K562 (cell line): ENCODE measurements at regions not wholly inside any gene's neighbourhood (a gene's known extent, or its start where the extent isn't known, plus 50 kb on each side); places are given as distances from the start of the nearest gene placed in this dataset.

Source experiments
- BRD4 ChIP-seq: fragments of 200-600 bp; sonication (generic); IDR thresholded peaks from 2 replicates; pipeline ENCODE4 v1.6.1; 2017; ENCODE audit warnings: inconsistent platforms
- CEBPB ChIP-seq: fragments of 450-650 bp; IDR thresholded peaks from 2 replicates; pipeline ENCODE4 v1.6.1; 2016; ENCODE audit warnings: missing genetic modification characterization, missing compliant biosample characterization
- ELF4 ChIP-seq: fragments of 450-650 bp; formaldehyde crosslinking; IDR thresholded peaks from 2 replicates; pipeline ENCODE4 v1.4.0; 2022; ENCODE audit warnings: missing genetic modification characterization
- EP300 ChIP-seq: IDR thresholded peaks from 2 replicates; pipeline ENCODE4 v1.6.1; 2012; ENCODE audit warnings: low read length, improper control_type of control experiment
- KLF16 ChIP-seq: IDR thresholded peaks from 2 replicates; pipeline ENCODE4 v1.6.1; 2016; ENCODE audit warnings: antibody characterized with exemption
- PYGO2 ChIP-seq: fragments of 450-650 bp; IDR thresholded peaks from 2 replicates; pipeline ENCODE4 v1.6.1; 2016; ENCODE audit warnings: mild to moderate bottlenecking, missing genetic modification characterization, moderate library complexity, missing compliant biosample characterization
- RUNX1 ChIP-seq: sonication (generic); IDR thresholded peaks from 2 replicates; pipeline ENCODE4 v1.6.1; 2016; ENCODE audit warnings: antibody characterized with exemption, low read depth
- SMAD3 ChIP-seq: fragments of 450-650 bp; formaldehyde crosslinking; conservative IDR thresholded peaks from 2 replicates; pipeline ENCODE4 v1.4.0; 2020; ENCODE audit warnings: mild to moderate bottlenecking
- ZKSCAN1 ChIP-seq: fragments of 150-350 bp; IDR thresholded peaks from 2 replicates; pipeline ENCODE4 v1.6.1; 2016; ENCODE audit warnings: low read depth, low read length
- ZNF696 ChIP-seq: fragments of 250-450 bp; sonication (Bioruptor Pico); conservative IDR thresholded peaks from 2 replicates; pipeline ENCODE4 v1.4.0; 2020; ENCODE audit warnings: mild to moderate bottlenecking, moderate library complexity
- ZNF785 ChIP-seq: fragments of 250-450 bp; sonication (Bioruptor Pico); IDR thresholded peaks from 2 replicates; pipeline ENCODE4 v1.4.0; 2020; ENCODE audit warnings: mild to moderate bottlenecking
- TF ChIP-seq, protein P1 (sequence below), 3 experiments: IDR thresholded peaks in 2 of 3; conservative IDR thresholded peaks in 1 of 3; 2 replicates each; pipeline ENCODE4 v1.5.1; 2011 to 2012; ENCODE audit warnings: low read length in 3 of 3, mild to moderate bottlenecking in 3 of 3, control low read depth in 2 of 3, improper control_type of control experiment in 1 of 3, inconsistent platforms in 1 of 3, low read depth in 1 of 3, mixed read lengths in 1 of 3, moderate library complexity in 1 of 3; ENCODE audit not compliant: insufficient read depth in 2 of 3

DNA sequence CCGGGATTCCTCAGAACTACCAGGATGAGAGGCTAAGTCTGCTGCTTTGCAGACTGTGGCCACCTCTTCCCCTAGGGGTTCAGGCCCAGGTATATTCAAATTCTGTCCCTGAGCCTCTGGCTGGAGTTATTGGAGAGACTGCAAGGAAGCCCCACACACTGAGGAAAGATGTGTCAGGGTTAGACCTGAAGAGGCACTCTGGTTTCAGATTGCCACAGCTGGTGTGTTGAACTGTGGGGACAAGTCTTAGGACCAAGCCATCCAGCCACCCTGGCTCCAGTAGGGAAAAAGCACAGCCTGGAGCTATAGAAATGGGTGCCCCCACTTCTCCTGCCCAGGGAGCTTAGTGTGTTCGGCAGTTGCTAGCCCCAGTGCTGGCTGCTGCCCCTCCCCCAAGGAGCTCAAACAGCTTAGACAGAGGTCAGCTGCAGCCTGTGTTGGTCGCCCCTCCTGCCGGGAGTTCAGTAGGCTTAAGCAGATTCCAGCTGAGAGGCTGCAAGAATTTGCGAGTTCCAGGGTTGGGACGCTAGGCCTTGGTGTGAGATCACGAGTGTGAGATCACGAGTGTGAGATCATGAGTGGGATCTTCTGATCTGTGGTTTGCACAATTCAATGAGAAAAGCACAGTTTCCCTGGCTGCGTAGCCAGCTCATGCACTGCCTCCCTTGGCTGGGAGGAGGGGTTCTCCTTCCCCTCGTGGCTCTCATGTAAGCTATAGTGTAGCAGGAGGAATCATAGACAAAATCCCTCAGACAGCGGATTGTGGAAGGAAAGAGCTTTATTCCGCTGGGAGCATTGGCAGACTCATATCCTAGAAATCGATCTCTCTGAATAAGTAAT is 552.1 kb upstream of the CHORDC1 start:
- TF ChIP-seq ZNF696 (CRISPR knock-in tag) = no peak
- no peak for TF ChIP-seq CEBPB
- TF ChIP-seq SMAD3 (CRISPR knock-in tag) = no peak
- no peak for TF ChIP-seq KLF16
- TF ChIP-seq ZNF785 (CRISPR knock-in tag) = no peak
- TF ChIP-seq, protein P1, sequence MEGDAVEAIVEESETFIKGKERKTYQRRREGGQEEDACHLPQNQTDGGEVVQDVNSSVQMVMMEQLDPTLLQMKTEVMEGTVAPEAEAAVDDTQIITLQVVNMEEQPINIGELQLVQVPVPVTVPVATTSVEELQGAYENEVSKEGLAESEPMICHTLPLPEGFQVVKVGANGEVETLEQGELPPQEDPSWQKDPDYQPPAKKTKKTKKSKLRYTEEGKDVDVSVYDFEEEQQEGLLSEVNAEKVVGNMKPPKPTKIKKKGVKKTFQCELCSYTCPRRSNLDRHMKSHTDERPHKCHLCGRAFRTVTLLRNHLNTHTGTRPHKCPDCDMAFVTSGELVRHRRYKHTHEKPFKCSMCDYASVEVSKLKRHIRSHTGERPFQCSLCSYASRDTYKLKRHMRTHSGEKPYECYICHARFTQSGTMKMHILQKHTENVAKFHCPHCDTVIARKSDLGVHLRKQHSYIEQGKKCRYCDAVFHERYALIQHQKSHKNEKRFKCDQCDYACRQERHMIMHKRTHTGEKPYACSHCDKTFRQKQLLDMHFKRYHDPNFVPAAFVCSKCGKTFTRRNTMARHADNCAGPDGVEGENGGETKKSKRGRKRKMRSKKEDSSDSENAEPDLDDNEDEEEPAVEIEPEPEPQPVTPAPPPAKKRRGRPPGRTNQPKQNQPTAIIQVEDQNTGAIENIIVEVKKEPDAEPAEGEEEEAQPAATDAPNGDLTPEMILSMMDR (IDR thresholded peaks at IDR 0.05 in 2 of 3, conservative IDR thresholded peaks at IDR 0.05 in 1 of 3; ENCODE audit: insufficient read depth in 2 of 3, low read depth in 1 of 3, low read length in 3 of 3) = no peak
- TF ChIP-seq EP300 = no peak
- TF ChIP-seq BRD4 = no peak
- no peak for TF ChIP-seq PYGO2
- TF ChIP-seq ELF4 (CRISPR knock-in tag) = no peak
- TF ChIP-seq RUNX1 = no peak
- no peak for TF ChIP-seq ZKSCAN1
